Osteoblast (primary cell): ENCODE measurements at regions not wholly inside any gene's neighbourhood (a gene's known extent, or its start where the extent isn't known, plus 50 kb on each side); places are given as distances from the start of the nearest gene placed in this dataset.

Experiments used
- DNase-seq: peaks from one replicate; pipeline ENCODE4 v3.0.0; 2011; ENCODE audit warnings: low spot score, mixed read lengths; ENCODE audit not compliant: insufficient read length; ENCODE audit errors: missing footprints
- H2AFZ ChIP-seq: 2 replicates; pipeline ENCODE4 v1.6.0; 2011; ENCODE audit warnings: mild to moderate bottlenecking, low read length
- H3K27ac ChIP-seq: 2 replicates; pipeline ENCODE4 v1.5.1; 2011; ENCODE audit warnings: mild to moderate bottlenecking, low read depth, low read length, moderate library complexity
- H3K27me3 ChIP-seq: 2 replicates; pipeline ENCODE4 v1.6.0; 2012; ENCODE audit warnings: mild to moderate bottlenecking, control low read depth, inconsistent platforms, low read length, moderate library complexity; ENCODE audit not compliant: insufficient read depth
- H3K36me3 ChIP-seq: 2 replicates; pipeline ENCODE4 v1.5.1; 2011; ENCODE audit warnings: mild to moderate bottlenecking, low read length, control low read depth, moderate library complexity; ENCODE audit not compliant: insufficient read depth
- H3K4me1 ChIP-seq: 2 replicates; pipeline ENCODE4 v1.5.1; 2011; ENCODE audit warnings: mild to moderate bottlenecking, low read length, control low read depth, moderate library complexity; ENCODE audit not compliant: insufficient read depth
- H3K4me2 ChIP-seq: 2 replicates; pipeline ENCODE4 v1.6.0; 2011; ENCODE audit warnings: mild to moderate bottlenecking, low read length; ENCODE audit not compliant: insufficient read depth
- H3K4me3 ChIP-seq: fragments of 200-600 bp; sonication (generic); 3 replicates; pipeline ENCODE4 v1.5.1; 2012; ENCODE audit warnings: mild to moderate bottlenecking, low read length, inconsistent platforms; ENCODE audit not compliant: insufficient read depth
- H3K79me2 ChIP-seq: 2 replicates; pipeline ENCODE4 v1.6.0; 2012; ENCODE audit warnings: mild to moderate bottlenecking, low read length, control low read depth, inconsistent platforms; ENCODE audit not compliant: insufficient read depth
- H3K9me3 ChIP-seq: 2 replicates; pipeline ENCODE4 v1.5.1; 2011; ENCODE audit warnings: low read depth, low read length, control low read depth
- H4K20me1 ChIP-seq: 2 replicates; pipeline ENCODE4 v1.6.0; 2012; ENCODE audit warnings: mild to moderate bottlenecking, low read length, control low read depth; ENCODE audit not compliant: insufficient read depth
- CTCF ChIP-seq: IDR thresholded peaks from 2 replicates; pipeline ENCODE4 v1.5.1; 2011; ENCODE audit warnings: mild to moderate bottlenecking, low read depth, low read length, moderate library complexity; ENCODE audit errors: extremely low read depth

- Histone ChIP-seq H3K4me2 (no peak overlapping the region), H3K27me3 (no peaks in the 10 kb centered on the region), H2AFZ (no peak overlapping the region), H3K79me2 (no peaks in the 10 kb centered on the region), H3K9me3 (no peaks in the 10 kb centered on the region), H3K36me3 (no peaks in the 10 kb centered on the region), H3K4me1 (no peaks in the 10 kb centered on the region), H3K4me3 (no peak overlapping the region), H4K20me1 (no peaks in the 10 kb centered on the region), H3K27ac (no peak overlapping the region)
- TF ChIP-seq CTCF: no peak
- no peak for DNase-seq
Observed at GRCh38 chr12:19591951-19592350, 152.7 kb downstream of the AEBP2 start.

- no peaks in the 10 kb centered on the region for H3K9me3 ChIP-seq
- no peak overlapping the region for H3K27ac ChIP-seq
- no peaks in the 10 kb centered on the region for H3K79me2 ChIP-seq
- no peak overlapping the region for H2AFZ ChIP-seq
- no peak overlapping the region for H3K4me3 ChIP-seq
- H3K4me2 ChIP-seq: no peak overlapping the region
- H4K20me1 ChIP-seq: no peaks in the 10 kb centered on the region
- no peak for TF ChIP-seq CTCF
- no peak for DNase-seq
- H3K27me3 ChIP-seq: no peaks in the 10 kb centered on the region
- no peaks in the 10 kb centered on the region for H3K4me1 ChIP-seq
- H3K36me3 ChIP-seq: no peaks in the 10 kb centered on the region
Observed at GRCh38 chr12:19596434-19597166, 157.3 kb downstream of the AEBP2 start.

- H3K27me3 ChIP-seq: no peaks in the 10 kb centered on the region
- no peak overlapping the region for H3K4me2 ChIP-seq
- TF ChIP-seq CTCF: no peak
- no peaks in the 10 kb centered on the region for H3K4me1 ChIP-seq
- H3K36me3 ChIP-seq: no peaks in the 10 kb centered on the region
- H2AFZ ChIP-seq: no peak overlapping the region
- no peaks in the 10 kb centered on the region for H4K20me1 ChIP-seq
- no peak overlapping the region for H3K4me3 ChIP-seq
- H3K27ac ChIP-seq: no peak overlapping the region
- no peaks in the 10 kb centered on the region for H3K79me2 ChIP-seq
- no peak for DNase-seq
- H3K9me3 ChIP-seq: no peaks in the 10 kb centered on the region
Observed at GRCh38 chr12:19597167-19598026, 158.1 kb downstream of the AEBP2 start.

GRCh38 chr12:19605720-19606119, 166.4 kb downstream of the AEBP2 start:
- no peaks in the 10 kb centered on the region for H3K9me3 ChIP-seq
- TF ChIP-seq CTCF: no peak

More at GRCh38 chr12:19605720-19606119, 166.4 kb downstream of the AEBP2 start:
- Histone ChIP-seq H3K4me2 (no peak overlapping the region), H3K4me3 (no peak overlapping the region), H2AFZ (no peak overlapping the region), H3K4me1 (no peaks in the 10 kb centered on the region), H4K20me1 (no peaks in the 10 kb centered on the region), H3K36me3 (no peaks in the 10 kb centered on the region), H3K79me2 (no peaks in the 10 kb centered on the region), H3K27ac (no peak overlapping the region), H3K27me3 (no peaks in the 10 kb centered on the region)
- DNase-seq: no peak
